Ammon's horn (tissue), 1 donor: ENCODE measurements at regions not wholly inside any gene's neighbourhood (a gene's known extent, or its start where the extent isn't known, plus 50 kb on each side); places are given as distances from the start of the nearest gene placed in this dataset.
A peak's percentile ranks its signal among the peaks of the same experiment; 100 is the strongest.
"Not testable (repeated sequence)": the region's sequence is repeated elsewhere in the genome, so short reads cannot be mapped to it uniquely, and the experiment has no call there.

Source experiments
- DNase-seq: peaks from one replicate; pipeline ENCODE4 v3.0.0-alpha.2; 2016; ENCODE audit warnings: low spot score

DNA sequence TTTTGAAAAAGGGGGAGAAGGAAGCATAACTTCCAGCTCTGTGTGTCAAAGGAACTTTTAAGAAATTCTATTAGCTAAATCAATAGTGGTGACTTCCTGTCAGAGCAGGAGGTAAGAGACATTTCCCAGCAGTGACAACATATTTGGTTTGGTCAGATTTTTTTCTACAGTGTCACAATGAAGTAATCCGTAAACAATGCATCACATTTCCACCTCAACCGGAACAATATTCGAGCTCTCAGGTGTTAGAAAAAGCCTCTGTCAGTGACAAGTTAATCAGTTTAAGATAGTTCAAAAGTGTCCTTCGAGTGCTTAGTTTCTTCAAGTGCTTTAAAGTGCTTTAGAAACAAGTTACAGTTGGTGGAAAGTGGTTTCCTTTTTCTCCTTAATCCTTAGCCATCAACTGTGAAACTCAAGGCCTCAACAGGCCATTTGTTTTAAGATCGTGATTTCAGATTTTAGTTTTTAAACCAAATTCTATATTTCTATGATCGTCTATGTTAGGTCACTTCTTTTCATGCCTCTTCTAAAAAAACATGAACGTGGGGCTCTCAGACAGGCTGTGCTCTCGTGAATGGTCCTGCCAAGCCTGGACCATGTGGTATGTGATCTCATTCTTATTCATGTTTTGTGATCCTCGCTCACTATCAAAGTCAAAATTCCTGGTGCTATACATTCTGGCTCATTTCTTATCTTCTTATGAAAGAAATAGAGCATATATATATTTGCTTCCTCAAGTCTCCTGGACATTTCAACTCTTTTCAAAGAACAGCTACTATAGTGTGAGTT lies 181.9 kb upstream of the HMHB1 start:
- no peak for DNase-seq

DNA sequence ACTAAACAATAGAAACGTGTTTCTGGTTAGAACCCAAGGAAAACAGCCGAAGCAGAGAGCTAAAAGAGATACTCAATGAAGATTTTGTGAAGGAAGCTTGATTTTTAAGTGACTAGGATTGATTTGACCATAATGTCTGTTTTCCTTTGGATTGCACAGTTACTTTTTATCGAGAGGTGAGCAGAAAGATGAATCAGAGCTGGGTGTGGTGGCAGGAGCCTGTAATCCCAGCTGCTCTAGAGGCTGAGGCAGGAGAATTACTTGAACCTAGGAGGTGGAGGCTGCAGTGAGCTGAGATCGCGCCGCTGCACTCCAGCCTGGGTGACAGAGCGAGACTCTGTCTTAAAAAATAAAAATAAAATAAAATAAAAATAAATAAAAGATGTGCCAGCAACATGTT lies 186.9 kb upstream of the HMHB1 start:
- not testable (repeated sequence) for DNase-seq

DNA sequence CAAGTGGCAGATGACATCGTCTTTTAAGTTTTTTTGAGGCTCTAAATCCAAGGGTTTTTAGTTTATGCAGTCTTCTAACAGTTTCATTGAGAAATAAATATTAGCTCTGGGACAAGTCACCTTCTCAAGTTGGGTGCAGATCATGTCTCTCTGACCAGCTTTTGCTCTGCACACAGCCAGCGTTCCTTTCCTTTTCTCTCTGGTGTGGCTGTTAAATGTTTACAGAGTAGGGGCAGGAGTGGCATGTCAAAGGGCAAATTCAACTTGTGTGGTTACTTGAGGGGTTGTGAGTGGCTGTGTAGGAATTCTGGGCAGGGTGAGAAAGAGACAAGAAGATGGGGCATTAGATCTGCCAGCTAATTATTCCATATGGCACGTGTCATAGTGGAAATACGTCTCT lies 187.5 kb upstream of the HMHB1 start:
- no peak for DNase-seq

DNA sequence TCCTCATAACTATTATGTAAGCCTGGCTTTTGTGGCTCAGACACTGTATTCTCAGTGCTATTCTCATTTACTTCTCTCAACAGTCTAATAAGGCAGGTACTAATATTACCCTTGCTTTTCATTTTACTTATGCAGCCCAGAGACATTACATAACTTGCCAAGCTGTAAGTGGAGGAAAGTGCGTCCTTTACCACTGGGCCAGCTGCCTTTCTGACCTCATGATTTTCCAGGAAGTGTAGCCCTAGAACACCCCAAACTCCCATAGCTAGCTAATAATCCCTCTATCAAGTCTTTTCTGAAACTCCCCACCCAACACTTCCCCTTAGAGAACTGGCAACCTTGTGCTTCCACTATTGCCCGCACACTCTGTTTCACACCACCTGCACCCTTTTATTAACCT lies 192.9 kb upstream of the HMHB1 start:
- DNase-seq: no peak

DNA sequence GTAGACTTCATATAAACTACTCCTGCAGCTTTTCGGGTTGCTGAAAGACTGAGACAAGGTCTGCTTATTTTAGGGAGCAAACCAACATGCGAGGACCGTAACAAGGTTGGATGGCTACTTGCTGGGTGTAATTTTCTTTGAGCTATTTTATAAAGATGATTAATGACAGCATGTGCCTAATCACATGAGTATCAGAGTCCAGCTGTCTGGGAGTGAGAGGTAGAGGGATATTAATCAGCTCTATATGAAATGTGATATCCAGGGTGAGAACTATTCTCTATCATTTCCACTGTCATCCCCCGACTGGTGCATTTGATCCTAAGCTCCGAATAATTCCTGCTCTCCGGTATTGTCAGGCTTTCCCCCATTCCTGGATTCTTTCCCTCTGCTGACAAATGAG lies 193.8 kb upstream of the HMHB1 start:
- no peak for DNase-seq

DNA sequence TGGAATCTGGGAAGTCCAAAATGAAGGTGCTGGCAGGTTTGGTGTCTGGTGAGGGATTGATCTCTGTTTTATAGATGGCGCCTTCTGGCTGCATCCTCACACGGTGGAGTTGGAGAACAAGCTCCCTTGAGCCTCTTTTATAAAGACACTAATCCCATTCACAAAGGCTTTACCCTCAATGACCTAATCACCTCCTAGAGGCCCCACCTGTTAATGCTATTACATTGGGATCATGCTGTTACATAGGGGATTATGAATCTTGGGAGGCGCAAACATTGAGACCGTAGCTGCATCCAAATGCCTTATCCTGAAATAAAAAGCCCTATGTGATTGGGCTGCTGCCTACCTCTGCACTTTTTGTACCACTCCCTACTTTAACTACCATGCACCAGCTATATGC lies 197.1 kb upstream of the HMHB1 start:
- no peak for DNase-seq

DNA sequence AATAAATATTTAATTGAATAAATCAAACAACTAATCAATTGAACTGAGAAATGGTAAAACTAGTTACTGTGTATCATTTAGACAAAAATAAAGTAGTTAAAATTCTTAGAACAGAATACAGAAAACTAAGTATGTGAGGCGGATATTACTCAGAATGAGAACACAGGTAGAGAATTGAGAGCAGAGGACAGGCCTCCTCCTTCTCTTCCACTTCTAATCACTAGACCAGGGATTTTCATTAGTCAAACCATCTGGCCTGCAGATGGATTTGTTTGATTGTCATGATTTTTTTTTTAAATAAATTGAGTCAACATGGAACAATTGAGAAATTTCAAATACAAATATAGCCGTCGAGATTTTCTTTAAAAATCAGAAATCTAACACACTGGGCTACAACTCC lies 198.6 kb upstream of the HMHB1 start:
- no peak for DNase-seq

DNA sequence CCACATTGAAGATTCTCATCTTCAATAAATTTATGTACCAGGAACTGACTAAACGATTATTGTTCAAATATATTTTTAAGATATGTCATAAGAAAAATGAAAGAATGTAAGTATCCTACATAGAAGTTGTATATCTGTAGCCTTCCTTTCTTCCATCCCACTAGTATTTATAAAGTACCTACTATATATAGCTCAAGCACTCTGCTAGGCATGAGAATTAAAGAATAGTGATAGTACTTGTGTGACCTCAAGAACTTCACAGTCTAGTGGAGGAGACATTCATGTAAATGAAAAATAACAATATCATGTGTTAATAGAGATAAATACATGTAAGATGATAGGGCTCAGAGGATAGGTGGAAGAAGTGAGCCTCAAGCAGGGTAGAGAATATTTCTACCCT lies 201.0 kb upstream of the HMHB1 start:
- DNase-seq: no peak

DNA sequence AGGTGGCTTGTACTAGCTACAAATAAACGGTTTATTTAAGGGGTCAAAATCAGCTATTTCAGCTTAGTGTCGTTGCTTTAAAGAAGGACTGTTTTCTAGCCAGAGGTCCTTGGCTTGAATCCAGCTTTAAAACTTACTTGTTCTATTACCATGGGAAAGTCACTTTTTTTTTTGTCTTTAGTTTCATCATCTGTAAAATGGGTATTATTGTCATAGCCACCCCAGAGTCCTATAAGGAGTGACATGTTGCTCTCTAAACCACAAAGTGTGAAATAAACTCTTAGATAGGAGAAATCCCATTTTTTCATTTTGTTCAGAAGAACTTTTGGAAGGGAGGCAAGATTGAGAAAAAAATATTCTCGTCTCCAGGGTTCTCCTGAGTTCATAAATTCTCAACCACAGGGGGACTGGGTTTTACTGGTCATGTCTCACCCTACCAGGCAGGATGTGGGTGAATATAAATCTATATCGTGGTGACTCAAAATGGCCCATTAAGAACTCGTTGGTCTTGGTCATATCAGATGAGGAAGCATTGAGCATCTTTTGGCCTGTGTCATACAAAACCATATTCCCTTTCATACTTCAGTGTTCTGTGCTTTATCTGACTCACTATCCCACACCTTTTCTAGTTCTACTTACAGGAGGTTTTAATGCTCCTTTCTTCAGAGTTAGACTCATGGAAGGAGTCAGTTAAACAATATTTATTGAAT lies 202.7 kb upstream of the NR3C1 start:
- no peak for DNase-seq

DNA sequence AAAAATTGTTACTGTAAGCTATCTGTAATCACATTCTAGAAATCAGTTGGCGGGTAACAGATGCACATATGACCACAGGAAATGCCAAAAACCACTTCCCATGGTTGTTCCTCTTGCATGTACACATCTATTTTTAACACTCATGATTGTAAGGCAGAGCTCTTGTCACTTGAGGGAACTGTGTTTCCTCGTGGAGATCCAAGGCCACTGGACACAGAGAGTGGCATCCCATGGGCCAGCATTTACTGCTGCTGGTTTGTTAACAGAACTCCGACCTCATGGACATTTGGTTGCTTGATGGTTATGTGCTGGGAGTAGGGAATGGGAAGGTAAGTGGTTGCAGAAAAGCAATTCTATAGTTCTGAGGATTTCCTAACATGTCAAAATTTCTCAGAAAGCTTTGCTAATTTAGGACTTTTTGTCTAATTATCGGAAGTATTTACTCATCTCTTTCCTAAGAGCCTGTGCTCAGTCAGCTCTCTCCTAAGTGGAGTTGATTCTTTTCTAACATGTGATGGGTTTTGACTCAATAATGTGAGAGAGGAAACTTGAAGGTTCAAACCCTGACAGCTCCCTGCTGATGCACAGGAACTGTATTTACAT lies 202.0 kb upstream of the NR3C1 start:
- peak; percentile 56 for DNase-seq

DNA sequence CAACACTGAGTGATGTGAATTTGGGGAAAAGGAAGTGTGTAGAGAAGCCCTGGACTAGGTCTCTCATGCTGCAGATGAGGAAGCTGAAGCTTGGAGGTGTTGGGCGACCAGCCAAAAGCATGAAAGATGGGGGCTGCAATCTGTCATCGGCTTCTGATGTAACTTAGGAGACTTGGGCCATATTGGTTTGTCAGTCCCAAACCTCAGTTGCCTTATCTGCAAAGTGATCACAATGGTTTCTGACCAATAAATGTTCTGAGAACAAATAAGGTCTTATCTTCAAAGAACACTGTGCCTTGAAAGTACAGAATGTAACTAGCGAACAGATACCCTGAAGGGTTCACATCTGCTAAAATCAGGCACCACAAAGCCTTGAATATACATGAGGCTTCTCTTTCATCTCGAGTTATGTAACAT lies 198.4 kb upstream of the NR3C1 start:
- peak; percentile 22 for DNase-seq

DNA sequence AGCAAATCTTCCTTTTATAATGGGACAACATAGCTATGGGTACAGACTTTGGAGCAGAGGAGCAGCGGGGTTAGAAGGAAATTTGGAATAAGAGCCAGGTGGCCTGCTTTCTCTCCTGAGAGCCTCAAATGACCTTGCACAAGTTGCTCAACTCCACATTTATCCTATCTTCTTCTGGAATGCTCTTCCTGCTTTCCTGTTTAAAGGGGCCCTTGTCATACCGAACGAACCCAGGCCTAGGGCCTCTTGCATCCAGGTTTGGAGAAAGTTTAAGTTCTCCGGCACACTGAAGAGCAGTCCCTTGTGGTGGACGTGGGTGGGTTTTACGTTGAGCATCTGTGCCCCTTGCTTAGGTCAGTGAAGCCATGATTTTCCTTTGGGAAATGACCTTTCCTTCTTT lies 197.9 kb upstream of the NR3C1 start:
- DNase-seq: no peak

DNA sequence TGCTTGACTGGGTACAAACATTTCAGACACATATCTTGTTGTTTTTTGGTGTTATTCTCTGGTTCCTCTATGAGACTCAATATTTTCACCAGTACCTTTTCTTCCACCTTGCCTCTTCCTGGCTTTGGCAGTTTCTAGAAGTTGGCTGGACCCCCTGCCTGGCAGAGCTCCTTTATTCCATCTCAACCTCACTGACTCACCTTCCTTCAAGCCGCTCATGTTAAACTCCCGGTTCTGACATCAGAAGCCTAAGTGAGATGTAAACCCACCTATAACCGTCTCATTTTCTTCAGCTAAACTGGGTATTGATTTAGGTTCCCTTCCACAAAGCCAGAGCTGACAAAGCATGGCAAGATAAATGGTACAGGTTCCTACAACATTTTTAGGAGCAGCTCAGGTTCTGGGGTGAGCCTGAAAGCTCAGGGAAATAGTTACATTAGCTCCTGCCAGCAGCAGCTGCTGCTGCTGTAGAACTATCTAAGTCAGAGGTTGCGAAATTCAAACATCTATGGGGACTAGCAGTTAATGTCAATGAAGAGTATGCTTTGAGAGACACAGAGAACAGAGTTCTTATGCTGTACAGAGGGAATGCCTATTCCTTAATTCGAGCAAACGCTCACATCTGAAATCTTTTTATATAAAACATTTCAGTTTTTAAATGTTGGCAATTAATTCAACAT lies 197.1 kb upstream of the NR3C1 start:
- no peak for DNase-seq

DNA sequence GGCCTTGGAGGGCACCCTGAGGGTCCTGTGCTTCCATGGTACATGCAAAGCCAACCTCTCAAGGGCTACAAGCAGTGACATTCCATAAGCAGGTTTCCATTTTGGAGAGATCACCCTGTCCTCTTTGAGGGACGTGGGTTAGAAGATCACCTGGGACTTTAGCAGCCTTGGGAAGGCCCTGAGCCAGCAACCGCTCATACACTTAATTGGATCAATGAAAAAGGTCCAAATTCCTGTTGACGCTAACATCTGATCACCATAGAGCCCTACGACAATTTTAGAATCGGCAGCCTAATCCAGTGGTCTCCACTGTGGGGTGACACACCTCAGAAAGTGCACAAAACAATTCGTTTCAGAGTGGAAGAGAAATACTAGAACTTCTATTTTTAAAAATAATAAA lies 196.0 kb upstream of the NR3C1 start:
- DNase-seq: no peak

DNA sequence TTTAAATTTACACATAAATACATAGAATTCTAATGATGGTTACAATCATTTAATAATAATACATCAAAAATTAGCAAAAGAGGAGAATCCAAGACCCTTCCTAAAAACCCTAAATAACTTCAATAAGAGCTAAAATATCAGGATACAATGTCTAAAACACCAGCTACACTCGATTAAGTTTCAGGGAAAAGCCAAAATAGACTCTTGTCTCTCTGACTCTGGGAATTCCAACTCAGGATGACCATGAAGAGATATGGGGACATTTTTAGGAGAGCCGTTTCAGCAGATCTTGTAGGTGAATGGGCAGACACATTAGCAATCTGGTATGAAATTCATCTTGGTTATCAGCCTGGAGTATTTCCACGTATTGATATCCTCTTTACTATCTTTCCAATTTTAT lies 193.3 kb upstream of the NR3C1 start:
- no peak for DNase-seq

DNA sequence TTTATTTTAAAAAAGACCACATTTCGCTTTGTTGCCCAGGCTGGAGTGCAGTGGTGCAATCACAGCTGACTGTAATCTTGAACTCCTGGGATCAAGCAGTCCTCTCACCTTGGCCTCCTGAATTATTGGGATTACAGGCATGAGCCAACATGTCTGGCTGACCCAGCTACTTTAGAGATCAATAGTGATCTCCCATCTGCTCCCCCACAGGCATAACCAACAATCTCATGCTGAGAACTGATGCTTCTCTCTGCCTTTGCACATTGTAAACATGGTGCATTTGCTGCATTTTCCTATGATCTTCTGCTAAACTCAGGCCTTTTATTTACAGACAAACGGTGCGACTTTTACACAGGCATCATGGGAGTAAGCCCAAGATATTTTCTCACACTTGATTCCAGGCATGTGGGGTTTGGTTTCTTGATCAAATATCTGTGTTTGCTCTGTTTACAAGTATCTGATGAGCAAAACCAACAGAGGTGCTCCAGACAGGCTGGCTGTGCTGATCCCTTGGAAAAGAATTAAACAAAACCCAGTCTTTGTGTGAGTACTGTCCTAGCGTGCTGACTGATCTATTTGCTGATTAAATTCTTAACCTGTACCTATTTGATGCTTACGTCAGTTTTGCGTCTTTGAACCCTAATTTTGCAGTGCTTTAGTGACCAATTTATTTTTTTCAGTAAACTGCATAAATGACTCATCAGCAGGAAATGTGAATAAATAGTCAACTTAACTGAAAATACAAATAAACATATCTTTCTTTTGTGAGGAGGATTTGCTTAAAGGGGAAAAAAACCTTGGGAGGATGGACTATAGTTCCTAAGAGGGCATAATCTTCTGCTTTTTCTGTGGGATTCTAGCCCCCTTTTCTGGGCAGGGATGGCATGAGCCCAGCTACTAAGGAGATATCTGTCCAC lies 191.7 kb upstream of the NR3C1 start:
- no peak for DNase-seq

DNA sequence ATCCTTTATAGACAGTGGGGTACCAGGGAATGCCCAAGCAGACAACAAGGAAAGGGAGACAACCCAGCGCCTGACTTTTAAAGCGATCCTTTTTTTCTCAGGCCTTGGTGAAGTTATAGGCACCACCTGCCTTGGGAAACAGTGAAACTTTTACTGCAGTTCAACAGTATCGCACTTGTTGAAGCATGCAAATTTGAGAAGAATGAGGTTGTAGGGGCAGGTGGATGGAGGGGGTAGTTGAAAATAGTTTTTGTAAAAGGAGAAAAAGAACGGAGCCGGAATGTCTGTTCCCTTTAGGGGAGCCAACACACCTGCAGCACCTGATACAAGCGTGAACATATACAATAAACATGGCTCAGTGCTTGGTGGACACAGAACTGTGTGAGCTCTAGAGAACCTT lies 190.2 kb upstream of the NR3C1 start:
- no peak for DNase-seq

DNA sequence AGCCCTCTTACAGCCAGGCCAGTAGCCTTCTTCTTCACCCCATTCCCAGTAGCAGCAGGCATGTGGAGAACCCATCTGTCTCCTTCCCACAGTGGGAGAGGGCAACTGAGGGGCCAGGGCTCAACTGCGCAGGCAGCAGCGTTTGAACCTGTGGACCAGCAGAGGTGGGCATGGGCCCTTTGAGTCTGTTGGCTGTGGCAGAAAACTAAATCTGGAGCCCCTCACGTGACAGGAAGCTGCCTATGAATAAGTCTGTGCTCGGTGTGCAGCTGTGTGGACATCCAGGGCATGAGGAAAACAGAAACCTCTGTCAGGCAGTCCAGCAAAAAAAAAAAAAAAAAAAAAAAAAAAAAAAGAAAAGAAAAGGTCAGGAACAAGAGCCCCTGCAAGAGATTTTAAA lies 189.2 kb upstream of the NR3C1 start:
- DNase-seq: no peak

DNA sequence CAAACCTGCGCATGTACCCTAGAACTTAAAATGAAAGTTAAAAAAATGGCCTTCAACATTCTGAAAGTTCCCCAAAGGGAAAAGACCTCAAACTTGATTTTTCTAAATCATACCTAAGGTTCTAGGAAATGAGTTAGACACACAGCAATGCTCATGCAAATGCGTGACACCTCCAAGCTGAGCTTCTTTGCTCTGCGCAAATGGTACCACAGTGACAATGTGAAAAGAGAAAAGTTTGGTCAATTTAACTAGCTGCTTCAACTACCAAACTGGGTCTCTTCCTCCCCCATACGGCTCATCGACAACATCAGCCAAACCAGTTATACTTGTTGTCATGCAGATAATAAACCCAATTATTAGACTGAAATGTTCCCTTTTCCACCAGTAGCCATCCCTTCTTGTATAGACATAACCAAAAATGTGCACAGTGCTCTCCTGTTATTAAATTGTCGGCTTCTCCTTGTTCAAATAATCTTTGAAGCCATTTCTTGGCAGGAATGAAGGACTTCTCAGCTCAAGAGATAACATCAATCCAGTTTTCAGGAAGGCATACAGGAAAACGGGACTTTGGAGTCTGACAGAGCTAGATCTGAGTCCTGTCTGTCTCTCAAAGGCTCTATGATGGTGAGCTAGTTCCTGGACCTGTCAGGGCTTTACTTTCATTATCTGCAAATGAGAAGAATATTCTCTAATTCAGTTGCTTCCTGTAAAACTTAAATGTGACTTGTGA lies 185.6 kb upstream of the NR3C1 start:
- DNase-seq: no peak

DNA sequence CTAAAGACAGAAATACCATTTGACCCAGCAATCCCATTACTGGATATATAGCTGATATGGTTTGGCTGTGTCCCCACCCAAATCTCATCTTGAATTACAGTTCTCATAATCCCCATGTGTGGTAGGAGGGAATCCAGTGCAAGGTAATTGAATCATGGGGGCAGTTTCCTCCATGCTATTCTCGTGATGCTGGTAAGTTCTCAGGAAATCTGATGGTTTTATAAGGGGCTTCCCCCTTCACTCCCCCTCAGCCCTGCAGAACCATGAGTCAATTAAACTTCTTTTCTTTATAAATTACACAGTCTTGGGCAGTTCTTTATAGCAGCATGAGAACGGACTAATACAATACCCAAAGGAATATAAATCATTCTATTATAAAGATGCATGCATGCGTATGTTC lies 184.6 kb upstream of the NR3C1 start:
- DNase-seq: not testable (repeated sequence)

DNA sequence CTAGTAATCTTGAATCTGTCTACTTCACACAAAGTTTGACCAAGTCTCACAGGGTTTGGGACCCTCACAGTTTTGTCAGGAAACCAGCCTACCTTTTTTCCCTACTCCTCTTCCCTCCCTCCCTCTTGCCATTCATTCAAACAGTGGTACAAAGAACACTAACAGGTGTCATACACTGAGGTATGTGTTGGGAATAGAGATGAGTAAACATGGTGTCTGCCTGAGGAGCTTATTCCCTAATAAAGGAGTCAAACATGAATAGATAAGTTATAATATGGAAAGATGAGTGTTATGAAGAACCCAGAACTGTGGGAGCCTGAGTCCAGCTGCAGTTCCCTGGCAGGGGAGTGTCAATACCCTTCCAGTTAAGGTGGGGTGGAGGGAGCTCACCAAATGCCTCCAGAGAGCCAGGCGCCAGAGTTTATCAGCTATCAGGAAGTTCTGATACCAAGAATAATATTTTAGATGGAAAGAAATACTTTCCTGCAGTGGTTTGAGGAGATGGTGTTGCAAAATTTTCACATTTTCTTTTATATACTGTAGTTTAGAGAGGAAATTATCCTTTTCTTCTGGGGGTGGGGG lies 183.4 kb upstream of the NR3C1 start:
- no peak for DNase-seq
